Skin epidermis (tissue), 12 donors: ENCODE measurements at regions not wholly inside any gene's neighbourhood (a gene's known extent, or its start where the extent isn't known, plus 50 kb on each side); places are given as distances from the start of the nearest gene placed in this dataset.

Experiments used
- H3K27ac ChIP-seq, 21 experiments: fragments of 200-600 bp; sonication (generic) in 11 of 21; one replicate each; pipeline ENCODE4 v1.5.0; 2020; ENCODE audit warnings: mild to moderate bottlenecking in 3 of 21, inconsistent platforms in 2 of 21, moderate library complexity in 2 of 21
- H3K4me3 ChIP-seq, 7 experiments: fragments of 200-600 bp; sonication (generic) in 2 of 7; one replicate each; pipeline ENCODE4 v1.5.0; 2020; ENCODE audit warnings: inconsistent platforms in 2 of 7, mild to moderate bottlenecking in 2 of 7, moderate library complexity in 1 of 7

DNA sequence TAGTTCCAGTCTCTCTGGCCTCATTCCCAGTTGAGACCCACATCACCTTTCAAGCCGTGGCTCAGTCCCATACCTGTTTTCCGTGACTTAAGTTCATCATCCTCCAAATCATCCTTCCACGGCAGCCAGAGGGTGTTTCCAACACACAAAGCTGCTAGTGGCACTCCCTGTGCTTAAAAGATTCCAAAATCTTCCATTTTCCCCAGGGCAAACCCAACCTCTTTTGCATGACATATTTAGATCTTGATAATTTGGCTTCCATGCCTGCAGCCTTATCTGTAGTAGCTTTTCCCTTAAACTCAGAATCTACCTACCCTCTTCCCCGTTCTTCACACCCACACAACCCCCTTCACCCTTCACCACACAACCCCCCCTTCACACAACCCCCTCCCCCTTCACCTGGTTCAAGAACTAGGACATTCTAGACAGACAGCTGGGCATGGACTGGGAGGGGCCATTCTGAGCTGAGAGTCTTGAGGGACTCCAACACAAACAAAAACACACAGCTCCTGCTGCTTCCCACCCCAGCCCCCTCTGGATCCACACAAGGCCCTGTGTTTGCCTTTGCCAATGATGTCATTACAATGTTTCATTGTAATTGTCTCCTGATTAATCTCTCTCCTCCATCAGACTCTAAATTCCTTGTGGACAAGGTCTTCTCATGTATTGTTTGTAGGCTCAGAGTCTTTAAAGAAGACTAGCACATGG is 268.2 kb downstream of the SH3GL2 start:
- H3K4me3 ChIP-seq = no peak overlapping the region

DNA sequence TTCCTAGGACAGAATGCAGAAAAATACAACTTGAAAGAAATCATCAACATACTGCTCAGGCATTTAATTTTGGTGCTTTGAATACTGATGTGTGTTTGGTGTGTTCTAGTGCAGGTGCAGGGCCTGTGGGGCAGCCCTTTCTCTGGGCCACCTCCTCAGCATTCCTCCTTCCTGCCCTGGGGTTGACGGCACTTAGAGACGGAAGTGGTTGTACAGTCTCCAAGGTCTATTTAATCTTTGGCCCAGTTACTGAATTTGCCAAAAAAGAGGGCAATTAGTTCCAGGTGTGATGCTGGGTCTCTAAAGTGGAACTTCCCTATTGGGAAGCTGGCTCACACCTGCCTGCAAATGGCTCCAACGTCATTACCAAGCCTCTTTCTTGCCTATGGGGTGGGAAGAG is 269.0 kb downstream of the SH3GL2 start:
- H3K27ac ChIP-seq = no peak overlapping the region
- no peak overlapping the region for H3K4me3 ChIP-seq

More for the DNA sequence above, 268.2 kb downstream of the SH3GL2 start:
- H3K27ac ChIP-seq = no peak overlapping the region

DNA sequence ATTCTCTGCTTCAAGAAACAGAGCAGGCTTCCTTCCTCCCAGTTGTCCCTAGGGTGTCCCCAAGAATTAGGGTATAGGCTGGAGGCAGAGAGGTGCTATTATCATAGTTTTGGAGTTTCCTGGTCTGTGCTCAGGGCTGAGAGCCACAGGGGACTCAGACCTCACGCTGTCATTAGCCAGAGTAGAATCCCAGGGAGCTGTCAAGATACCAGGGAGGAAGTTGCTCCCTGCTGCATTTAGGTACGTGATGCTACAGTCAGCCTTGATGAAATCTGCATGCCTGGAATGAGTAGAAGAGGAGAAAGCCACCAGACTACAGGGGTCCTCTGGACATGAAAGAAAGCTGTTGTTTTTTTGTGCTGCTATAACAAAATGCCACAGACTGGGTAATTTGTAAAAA is 273.2 kb downstream of the SH3GL2 start:
- no peak overlapping the region for H3K4me3 ChIP-seq
- H3K27ac ChIP-seq = no peak overlapping the region

DNA sequence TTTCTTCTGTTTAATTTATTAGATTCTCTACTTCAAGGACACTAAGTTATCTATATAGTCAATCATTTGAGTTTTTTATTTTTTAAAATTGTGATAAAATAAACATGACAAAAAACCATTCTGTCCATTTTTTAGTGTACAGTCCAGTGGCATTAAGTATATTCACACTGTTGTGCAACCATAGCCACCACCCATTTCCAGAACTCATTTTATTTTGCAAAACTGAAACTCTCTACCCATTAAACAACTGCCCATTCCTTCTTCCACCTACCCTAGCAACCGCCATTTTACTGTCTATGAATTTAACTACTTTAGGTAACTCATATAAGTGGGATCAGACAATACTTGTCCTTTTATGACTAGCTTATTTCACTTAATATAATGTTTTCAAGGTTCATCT is 275.6 kb downstream of the SH3GL2 start:
- Histone ChIP-seq H3K27ac (no peak overlapping the region), H3K4me3 (no peak overlapping the region)

DNA sequence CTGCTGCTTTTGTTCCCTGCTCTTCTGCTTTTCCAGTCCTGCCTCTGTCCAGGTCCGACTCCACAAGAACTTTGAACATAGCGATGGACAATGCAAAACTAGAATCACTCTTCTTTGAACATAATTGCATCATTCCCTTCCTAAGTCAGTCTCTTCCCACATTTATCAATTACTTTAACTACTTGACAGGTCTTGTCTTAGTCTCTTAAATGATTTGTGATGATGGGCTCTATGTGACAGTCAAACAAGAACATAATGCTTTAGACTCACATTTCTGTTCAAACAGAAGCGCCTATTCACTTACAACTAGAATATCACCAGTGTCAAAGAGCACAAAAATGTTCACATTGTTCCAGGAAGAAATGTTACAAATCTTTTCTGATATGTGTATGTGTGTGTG is 278.1 kb downstream of the SH3GL2 start:
- H3K4me3 ChIP-seq = no peak overlapping the region
- H3K27ac ChIP-seq = no peak overlapping the region

DNA sequence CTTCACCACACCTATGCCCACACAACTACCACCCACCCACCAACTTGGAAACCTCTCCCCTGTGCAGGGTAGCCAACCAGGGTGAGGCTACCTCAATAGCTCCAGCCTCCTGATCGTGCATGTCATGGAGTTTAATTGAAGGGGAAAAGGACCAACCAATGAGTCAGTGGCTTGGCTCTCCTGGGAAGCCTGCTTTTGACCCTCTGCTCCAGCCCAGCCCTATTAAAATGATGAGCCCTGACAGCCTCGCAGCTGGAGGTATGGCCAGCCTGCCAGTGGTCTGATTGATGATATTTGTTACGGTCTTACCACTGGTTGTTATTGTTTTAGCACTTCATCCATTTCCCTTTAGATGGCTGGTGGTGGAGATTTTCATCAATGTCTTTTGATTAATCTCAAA is 280.4 kb downstream of the SH3GL2 start:
- Histone ChIP-seq H3K4me3 (no peak overlapping the region), H3K27ac (no peak overlapping the region)

DNA sequence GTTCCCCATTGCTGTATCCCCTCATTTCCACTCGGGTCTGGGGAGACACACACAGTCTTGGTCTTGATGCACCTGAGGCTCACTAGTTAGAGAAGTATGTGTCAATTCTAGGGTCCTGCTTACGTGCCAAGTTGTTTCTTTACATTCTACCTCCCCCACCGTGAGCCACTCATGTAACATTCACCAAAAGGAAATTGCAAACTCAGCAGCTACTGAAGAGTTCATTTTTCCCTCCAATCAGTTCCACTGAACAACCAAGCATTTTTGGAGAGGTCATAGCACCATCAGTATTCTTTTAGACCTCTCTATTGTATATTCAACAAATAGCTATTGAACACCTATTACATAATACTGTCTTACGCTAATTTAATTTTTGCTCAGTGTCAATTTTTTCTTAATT is 281.1 kb downstream of the SH3GL2 start:
- Histone ChIP-seq H3K4me3 (no peak overlapping the region), H3K27ac (no peak overlapping the region)

DNA sequence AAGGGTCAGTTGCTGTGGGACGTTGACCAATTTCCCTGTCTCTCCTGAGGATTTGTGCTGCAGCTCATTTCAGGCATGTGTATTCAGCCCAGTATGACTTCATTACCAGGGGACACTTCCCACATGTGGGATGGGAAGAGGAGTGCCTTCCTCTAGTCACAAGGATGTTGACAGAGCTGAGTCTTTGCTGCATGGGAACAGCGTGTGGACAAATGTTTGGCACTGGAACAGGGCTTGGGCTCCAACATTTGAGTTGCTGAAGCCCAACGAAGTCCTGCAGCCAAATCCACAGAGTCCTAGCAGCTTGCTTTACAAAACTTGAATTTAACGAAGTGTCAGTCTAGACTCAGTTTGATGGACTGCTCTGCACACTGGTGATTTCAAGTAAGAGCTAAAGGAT is 283.2 kb downstream of the SH3GL2 start:
- Histone ChIP-seq H3K27ac (no peak overlapping the region), H3K4me3 (no peak overlapping the region)

DNA sequence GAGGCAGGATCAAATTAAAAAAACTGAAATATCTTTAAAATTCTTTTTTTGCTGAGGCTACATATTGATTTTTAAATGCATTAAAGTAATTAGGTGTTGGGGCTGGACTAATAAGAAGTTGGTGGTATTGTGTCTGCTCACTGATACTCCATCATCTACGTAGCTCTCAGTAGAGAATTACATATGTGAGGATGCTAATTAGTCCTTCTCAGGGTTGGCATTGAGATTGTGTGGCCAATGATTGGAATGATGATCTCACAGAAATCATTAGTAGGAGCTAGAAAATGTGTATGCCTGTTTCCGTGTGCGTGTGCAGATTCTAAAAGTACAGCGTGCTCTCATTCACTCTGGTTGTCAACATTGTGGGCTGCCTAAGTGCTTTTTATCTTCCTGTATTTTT is 283.8 kb downstream of the SH3GL2 start:
- no peak overlapping the region for H3K27ac ChIP-seq
- no peak overlapping the region for H3K4me3 ChIP-seq

DNA sequence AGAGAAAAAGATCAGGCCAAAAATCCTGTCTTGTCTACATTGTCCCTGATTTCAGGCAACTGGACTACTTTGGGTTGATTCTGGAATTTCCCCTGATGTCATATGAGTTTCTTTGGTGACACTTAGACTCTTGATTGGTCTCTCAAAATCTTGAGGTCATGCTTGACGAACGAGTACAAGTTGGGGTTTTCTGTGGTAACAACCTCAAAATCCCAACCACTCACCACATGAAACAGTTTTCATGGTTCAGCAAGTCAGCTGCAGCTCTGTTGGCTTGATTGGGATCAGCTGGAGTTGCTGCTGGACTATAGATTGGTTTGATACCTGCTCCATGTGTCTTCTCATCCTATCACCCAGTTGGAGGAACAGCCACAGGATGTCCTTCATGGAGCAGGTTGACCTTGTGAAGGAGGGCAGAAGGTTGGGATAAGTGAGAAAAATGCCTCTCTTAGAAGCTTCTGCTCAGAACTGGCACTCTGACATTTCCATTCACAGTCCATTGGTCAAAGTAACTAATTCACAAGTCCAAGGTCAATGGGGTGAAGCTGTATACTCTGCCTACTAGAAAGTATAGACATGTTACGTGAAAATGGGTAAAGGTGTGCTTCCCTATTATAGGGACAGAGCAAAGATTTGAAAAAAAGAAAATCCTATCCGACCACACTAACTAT is 284.5 kb downstream of the SH3GL2 start:
- Histone ChIP-seq H3K4me3 (no peak overlapping the region), H3K27ac (no peak overlapping the region)

DNA sequence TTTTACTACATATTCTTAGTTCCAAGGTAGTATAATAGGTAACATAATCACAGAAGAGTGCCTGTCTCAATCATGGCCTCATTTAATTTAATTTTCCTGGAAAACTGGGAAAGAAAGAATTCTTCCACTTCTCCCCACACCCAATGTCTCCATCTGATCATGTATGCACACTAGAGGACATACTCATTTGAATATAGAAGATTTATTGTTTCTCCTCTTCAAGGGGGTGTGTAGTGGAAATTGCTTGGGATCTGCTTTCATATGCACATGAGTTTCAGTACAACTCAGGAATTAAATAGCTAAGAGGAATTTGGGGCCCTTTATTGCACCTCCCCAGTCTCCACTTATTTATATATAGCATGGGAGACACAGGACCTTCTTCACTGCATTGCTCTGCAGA is 285.1 kb downstream of the SH3GL2 start:
- Histone ChIP-seq H3K27ac (no peak overlapping the region), H3K4me3 (no peak overlapping the region)

DNA sequence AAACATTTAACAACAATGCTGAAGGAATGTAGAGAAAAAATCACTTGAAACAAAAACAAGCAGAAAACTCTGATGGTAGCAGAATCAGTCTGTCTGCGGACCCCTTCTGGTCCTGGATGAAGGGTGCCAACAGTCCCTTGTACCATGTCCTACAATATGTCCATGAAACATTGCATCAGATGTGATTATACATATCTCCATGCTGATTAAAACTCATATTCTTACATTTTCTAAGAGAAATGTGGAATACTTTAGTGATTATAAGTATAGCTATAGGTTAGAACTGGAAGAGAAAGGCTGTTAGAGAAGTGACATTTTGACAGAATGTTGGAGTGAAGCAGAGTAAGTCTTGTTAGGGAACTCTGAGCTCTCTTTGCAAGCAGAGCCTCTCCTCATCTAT is 286.1 kb downstream of the SH3GL2 start:
- Histone ChIP-seq H3K27ac (no peak overlapping the region), H3K4me3 (no peak overlapping the region)

DNA sequence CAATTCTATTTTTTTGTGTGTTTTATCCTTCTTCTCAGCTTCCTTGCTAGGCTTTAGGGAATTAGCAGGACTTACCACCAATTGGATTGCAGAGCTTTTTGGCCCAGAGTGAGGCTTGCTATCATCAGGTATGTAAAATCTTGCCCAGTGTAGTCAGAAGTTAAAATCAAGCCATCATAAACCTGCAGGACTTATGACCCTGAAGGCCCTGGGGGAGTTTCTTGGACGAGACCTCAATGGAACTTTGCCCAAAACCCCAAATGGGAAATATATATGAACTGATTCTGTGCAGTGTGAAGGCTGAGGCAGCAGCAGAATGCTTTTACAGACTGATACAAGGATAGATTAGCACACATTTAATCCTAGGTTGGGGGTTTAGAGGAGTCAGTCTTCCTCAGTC is 287.0 kb downstream of the SH3GL2 start:
- H3K4me3 ChIP-seq = no peak overlapping the region
- no peak overlapping the region for H3K27ac ChIP-seq

DNA sequence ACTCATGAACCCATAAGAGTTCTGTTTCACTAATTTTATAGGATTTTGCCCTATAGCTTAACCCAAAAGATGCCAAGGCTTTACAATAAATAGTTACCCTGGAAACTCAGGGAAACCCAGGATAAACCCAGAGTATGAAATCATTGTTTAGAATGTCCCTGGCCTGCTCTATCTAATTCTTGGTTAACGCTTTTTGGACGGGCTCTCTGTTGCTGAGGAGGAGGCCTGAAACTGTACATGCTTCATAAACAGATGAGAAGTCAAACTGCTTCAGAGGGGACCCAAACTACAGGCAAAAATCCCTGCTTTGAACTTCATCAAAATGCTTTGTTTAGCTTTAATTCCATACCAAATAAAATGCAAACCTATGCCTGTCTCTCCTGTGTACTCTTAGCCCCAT is 291.9 kb downstream of the SH3GL2 start:
- H3K27ac ChIP-seq = no peak overlapping the region
- H3K4me3 ChIP-seq = no peak overlapping the region

DNA sequence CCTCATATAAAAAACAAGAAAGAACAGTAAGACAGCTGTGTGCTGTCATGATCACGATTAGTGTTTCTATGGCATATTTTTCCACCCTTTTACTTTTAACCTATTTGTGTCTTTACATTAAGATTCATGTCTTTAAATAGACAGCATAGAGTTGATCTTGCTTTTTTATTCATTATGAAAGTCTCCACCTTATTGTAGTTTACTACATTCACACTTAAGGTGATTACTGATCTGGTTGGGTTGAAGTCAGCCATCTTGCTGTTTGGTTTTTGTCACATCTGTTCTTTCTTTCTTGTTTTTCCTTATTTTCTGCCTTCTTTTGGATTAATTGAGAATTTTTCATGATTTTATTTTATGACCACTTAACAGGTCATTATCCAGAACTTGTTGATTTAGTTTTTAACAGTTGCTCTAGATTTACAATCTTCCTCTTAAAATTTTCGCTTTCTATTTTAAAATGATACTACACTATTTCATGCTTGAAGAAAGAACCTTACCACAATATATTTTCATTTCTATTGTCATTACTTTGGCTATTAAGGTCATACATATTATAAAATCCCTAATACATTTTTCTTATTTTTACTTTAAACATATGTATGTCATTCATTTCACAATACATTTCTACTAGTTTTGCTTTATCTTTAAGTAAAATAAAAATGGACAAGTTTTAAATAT is 292.5 kb downstream of the SH3GL2 start:
- H3K4me3 ChIP-seq = no peak overlapping the region

DNA sequence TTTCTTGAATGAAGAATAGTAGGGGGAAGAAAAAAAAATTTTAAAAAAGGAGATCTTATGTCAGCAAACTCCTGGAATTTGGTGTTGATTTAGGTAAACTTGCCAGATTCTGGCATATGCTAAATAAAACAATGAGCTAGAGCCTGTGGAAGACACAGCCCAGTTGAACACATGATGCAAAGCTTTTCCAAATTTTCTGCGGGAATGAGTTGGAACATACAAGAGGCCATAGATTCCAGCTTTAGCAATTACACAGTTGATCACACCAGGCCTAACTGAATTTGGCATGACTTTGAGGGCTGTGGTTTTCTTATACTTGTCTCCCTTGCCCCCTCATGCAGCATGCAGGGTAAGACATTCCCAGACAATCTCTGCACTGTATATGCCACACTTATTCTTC is 297.0 kb downstream of the SH3GL2 start:
- no peak overlapping the region for H3K4me3 ChIP-seq
- no peak overlapping the region for H3K27ac ChIP-seq

More for the DNA sequence above, 292.5 kb downstream of the SH3GL2 start:
- H3K27ac ChIP-seq = no peak overlapping the region

DNA sequence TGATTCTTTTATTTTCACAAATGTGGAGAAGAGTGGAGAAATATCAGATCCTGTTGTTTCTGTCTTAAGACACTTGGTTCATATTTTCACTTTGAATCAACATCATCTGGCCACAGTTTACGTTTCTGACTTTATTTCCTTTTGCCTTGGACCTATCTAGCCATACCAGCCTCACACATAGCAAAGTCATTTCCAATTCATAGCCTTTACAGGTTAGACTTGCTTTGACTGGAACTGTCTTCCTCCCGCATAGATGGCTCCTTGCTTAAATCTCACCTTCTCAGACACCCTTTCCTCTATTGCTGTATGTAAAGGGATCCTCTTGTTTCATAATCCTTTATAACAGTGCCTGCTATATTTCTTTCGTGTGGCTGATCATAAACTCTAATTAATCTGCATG is 297.8 kb downstream of the SH3GL2 start:
- Histone ChIP-seq H3K4me3 (no peak overlapping the region), H3K27ac (no peak overlapping the region)

DNA sequence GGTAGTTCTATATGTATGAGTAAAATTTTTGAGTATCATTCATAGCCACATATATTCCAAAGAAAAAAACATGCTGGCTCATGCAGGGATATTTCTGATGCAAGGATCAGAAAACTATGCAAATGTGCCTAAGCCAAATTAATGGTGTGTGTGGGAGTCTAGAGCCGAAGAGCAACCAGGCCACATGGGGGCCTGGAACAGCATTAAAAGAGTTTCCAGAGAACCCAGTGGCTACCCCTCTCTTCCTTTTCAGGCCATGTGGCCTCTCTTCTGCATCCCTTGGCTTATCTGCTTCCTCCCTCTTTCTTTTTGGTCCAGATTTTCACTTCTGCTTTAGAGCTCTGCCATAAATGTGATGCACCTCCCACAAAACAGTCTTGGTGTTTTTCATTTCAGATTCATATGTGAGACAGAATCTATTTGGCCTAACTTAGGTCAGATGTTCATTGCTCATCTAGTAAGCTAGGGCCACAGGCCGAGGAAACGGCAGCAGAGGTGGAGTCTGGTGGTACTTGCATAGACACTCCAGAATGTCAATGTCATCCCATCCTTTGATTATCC is 300.0 kb downstream of the SH3GL2 start:
- no peak overlapping the region for H3K27ac ChIP-seq

DNA sequence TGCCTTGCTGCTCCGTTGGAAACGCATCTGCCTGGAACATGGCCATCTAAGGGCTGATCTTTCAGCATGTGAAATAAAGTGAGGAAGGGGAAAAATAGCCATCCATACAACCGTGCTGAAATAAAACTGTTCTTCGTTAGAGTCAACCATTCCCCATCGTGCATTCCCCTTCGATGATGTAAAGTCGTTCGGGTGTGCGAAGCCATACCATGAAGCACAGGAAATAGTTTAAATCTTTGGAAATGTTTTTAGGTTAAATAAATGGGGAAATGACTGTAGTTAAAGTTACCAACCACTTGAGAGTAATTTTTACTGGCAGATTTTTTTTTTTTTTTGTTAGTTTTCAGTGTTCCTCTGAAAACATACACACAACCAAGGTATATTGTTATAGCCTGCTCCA is 302.5 kb downstream of the SH3GL2 start:
- Histone ChIP-seq H3K4me3 (no peak overlapping the region), H3K27ac (no peak overlapping the region)

More for the DNA sequence above, 300.0 kb downstream of the SH3GL2 start:
- no peak overlapping the region for H3K4me3 ChIP-seq

DNA sequence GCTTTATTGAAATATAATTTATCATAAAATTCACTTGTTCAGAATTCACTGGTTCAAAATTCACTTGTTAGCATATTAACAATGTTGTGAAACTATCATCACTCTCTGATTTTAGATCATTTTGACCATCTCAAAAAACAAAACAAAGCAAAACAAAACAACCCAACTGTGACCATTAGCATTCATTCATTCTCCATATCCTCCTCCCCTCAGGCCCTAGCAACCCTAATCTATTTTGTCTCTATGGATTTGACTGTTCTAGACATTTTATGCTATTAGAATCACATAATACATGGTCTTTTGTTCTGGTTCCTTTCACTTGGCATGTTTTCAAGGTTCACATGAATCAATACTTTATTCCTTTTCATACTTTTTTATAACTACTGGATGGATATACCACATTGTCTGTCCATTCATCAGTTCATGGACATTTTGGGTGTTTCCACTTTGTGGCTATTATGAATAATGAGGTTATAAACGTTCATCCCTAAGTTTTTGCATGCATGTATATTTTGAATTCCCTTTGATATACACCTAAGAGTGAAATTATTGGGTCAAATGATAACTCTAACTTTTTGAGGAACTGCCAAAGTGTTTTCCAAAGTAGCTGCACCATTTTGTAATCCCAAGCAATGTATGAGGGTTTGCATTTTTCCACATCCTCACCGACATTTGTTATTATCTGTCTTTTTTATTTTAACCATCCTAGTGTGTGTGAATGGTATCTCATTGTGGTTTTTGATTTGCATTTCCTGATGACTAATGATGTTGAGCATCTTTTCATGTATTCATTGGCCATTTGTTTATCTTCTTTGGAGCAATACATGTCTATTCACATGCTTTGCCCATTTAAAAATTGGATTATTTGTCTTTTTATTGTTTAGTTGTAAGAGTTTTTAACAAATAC is 304.1 kb downstream of the SH3GL2 start:
- Histone ChIP-seq H3K27ac (no peak overlapping the region), H3K4me3 (no peak overlapping the region)
